SHP77 (cell line): ENCODE measurements at regions not wholly inside any gene's neighbourhood (a gene's known extent, or its start where the extent isn't known, plus 50 kb on each side); places are given as distances from the start of the nearest gene placed in this dataset.
A peak's percentile ranks its signal among the peaks of the same experiment; 100 is the strongest.
"Not testable (repeated sequence)": the region's sequence is repeated elsewhere in the genome, so short reads cannot be mapped to it uniquely, and the experiment has no call there.

ENCODE experiments used
- DNase-seq, 2 experiments: peaks; one replicate each; lab custom pipeline; 2025; lab: John Stamatoyannopoulos, UW

GRCh38 chr9:82116556-82116955 is 128.0 kb downstream of the SPATA31D1 start:
- DNase-seq = no peak

DNA sequence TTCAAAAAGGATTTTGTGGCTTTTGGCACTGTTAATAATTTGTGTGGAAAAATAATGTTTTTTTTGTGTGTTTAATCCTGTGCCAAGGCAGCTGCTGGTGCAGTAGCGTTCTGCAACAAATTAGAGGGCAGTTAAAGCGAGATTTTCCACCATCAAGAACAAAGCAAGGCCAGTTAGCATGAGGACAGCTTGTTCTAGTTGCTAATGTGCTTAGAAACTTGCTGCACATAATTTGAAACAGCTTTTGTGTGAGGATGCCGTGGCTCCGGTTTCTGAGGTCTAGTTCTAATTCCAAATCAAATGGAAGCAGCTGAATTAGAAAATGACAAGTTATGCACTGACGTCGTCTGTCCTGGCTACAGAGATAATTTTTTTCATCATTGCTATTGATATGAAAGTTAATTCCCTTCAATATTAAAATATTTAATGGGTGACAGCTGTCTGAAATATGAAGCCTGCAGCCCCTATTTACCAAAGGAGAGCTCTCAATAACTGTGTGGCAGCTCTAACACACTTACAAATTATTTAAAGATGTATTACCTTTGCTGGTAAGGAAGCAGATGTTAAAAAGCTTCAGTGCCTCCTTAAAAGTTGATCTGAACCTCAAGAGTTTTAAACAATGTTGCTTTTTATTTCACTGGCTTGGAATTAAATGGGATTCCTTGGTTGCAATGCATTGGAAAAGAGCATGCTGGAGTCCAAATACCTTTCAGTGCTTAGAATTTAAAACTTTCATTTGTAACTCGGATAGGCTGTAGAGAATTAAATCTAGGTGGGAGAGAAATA is 128.6 kb downstream of the SPATA31D1 start:
- DNase-seq = no peak

DNA sequence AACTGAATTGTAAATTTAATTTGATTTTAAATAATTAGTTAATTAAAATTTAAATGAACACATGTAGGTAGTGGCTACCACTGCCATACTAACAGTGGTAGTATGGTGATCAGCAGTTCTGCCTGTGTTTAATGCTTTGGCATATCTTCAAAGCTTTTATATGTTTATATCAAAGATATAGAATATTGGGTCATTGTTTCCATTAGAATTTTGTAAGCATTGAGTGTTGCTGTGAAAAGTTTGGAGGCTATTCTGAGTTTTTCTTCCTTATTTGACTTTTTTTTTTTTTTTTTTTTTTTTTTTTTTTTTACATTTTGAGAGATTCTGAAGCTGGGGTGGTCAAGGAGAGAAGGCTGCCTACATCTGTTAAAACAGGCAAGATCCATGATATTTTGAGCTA is 134.2 kb downstream of the SPATA31D1 start:
- DNase-seq = no peak

- no peak for DNase-seq
These were observed 135.5 kb downstream of the SPATA31D1 start for GRCh38 chr9:82124090-82124489.

DNA sequence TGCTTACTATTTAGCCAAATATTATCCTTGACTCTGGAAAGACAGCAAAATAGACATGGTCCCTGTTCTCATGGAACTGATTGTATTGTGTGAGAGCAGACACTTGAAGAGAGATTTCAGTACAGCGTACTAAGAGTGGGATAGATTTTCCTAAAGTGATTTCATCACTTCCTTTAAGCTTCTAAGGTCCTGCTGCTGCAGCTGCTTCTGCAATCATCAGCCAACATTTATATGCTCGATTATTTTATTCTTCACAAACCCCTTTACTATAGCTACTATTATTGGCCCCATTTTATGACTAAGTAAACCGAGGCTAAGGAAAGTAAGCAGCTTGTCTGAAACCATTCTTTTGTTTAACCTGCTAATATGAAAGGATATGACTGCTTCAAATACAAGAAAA is 137.7 kb downstream of the SPATA31D1 start:
- DNase-seq = no peak

DNA sequence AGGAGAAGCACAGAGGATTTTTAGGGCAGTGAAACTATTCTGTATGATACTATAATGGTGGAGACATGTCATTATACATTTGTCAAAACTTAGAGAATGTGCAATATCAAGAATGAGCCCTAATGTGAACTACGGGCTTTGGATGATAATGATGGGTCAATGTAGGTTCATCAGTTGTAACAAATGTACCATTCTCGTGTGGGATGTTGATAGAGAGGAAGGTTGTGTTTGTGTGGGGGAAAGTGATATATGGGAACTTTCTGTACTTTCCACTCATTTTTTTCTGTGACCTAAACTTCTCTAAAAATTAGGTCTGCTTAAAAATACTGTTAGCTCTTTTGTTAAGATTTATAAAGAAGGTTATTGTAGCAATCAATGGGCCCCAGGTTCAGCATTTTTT is 138.9 kb downstream of the SPATA31D1 start:
- DNase-seq = no peak

- DNase-seq = no peak
These were observed 139.6 kb downstream of the SPATA31D1 start for GRCh38 chr9:82128011-82128696.

DNA sequence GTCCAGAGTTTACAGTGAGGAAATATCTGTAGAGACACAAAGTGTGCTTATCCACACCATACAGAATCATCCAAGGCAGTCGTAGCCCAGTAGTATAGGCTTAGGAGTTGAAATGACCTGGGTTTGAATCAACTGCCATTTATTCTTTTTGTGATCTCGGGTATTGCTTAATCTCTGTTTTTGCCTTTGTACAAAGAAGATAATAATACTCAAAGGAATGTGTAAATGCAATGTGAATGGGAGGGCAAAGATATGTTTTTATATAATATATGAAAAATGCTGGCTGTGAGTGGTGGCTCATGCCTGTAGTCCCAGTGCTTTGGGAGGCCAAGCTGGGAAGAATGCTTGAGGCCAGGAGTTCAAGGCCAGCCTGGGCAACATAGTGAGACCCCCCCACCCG is 141.1 kb downstream of the SPATA31D1 start:
- DNase-seq = no peak

DNA sequence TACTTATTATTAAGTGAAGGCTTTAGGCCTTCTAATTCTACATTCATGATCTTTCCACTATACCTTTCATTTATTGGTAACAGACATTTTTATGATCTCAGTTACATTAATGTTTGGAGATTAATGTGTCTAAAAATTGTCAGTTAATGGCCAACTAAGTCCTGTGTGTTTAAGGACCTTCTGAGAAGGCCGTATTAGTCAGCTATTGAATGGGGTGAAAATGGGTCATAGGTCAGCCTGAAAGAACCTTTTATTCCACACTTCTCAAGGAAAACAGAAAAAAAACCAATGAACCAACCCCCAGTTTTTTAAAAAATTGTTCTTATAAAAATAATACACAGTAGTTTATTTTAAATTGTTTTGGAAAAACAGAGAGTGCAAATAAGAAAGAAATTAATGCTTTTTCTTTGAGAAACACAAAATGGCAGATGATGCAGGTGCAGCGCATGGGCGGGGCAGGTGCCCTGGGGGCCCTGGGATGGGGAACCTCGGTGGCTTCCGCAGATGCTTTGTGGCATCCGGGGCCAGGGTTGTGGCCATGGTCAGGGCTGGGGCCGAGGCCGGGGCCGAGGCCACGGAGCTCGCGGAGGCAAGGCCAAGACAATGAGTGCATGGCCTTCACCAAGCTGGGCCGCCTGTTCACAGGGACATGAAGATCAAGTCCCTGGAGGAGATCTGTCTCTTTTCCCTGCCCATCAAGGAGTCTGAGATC is 141.9 kb downstream of the SPATA31D1 start:
- DNase-seq = no peak

DNA sequence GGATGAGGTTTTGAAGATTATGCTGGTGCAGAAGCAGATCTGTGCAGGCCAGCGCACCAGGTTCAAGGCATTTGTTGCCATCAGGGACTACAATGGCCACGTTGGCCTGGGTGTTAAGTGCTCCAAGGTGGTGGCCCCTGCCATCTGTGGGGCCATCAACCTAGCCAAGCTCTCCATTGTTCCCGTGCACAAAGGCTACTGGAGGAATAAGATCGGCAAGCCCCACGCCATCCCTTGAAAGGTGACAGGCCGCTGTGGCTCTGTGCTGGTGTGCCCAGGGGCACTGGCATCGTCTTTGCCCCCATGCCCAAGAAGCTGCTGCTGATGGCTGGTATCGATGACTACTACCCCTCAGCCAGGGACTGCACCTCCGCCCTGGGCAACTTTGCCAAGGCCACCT is 142.5 kb downstream of the SPATA31D1 start:
- no peak for DNase-seq

- DNase-seq = no peak
These were observed 143.5 kb downstream of the SPATA31D1 start for GRCh38 chr9:82132024-82132423.

DNA sequence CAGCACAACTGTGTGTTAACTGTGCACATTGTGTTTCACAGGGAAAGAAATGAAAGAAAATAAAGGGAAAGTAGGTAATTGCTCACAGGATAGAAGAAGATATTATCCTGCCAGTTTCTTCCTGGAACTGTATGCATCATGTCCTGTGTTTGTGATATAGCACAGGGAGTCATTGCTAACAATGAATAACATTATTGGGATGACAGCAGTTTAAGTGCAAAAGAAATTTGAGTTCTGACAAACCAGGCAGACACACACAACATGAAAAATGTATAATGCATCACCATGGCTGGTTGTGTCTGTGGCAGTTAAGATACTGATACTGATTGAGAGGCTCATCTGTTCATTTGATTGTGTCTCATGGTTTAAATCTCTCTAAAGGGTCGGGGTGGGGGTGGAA is 145.4 kb downstream of the SPATA31D1 start:
- DNase-seq = no peak

- no peak for DNase-seq
These were observed 146.5 kb downstream of the SPATA31D1 start for GRCh38 chr9:82135106-82135505.

- not testable (repeated sequence) for DNase-seq
These were observed 149.5 kb downstream of the SPATA31D1 start for GRCh38 chr9:82138081-82138480.

DNA sequence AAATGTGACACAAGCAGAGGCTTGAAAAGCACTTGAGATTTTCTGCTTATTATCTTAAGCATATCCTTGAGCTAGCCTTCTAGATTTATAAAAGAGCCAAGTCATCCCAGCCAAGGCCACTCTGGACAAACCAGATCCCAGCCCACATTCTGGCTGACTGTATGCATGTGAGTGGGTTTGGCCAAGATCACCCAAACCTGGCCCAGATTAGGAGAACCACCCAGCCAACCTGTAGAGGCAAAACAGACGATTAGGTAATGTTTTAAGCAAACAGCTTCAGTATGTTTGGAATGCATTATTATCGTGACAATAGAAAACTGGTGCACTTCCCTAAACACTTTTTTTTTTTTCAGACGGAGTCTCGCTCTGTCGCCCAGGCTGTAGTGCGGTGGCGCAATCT is 151.9 kb downstream of the SPATA31D1 start:
- no peak for DNase-seq

GRCh38 chr9:82144803-82145202 is 156.2 kb downstream of the SPATA31D1 start:
- DNase-seq = no peak

GRCh38 chr9:82146677-82147076 is 158.1 kb downstream of the SPATA31D1 start:
- no peak for DNase-seq

GRCh38 chr9:82147798-82148425 is 159.3 kb downstream of the SPATA31D1 start:
- DNase-seq = no peak

DNA sequence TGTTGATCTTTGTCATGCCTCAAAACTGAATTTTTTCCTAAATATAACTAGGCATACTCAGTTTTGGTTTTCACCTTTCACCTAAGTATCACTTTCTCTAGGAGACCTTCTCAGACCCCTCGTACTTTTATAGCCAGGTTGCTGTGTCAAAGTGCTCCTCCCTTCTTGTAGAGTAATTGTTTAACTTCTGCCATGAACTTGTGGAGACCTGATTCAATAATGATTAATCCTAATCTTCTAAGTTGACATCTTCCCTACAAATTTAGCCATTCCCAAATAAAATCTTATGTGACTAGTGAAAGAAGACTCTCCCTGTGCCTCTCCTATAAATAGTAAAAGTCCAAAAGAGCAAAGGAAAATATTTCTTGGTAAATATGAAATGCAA is 159.8 kb downstream of the SPATA31D1 start:
- DNase-seq = no peak

- DNase-seq = peak in 1 of 2 experiments; percentile 0
These were observed 160.4 kb downstream of the SPATA31D1 start for GRCh38 chr9:82148901-82149461.

GRCh38 chr9:82149501-82149946 is 161.0 kb downstream of the SPATA31D1 start:
- no peak for DNase-seq

DNA sequence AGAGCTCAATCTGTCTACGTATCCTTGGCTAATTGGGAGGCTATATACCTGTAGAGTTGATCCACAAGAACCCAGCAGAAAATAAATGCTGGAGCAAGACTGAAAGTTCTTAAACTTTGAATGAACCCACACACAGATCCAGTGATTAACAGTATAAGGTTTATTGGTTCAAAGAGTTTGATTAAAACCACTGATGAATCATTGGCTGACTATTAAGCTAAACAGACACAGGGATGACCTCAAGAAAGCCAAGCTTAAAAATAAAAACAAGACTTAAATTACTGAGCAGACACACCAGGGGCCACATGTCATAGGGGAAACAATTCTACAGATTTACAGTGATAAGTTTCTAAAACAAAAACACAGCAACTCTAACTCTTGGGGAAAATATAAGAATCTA is 163.6 kb downstream of the SPATA31D1 start:
- no peak for DNase-seq
